ENCODE measurements at regions not wholly inside any gene's neighbourhood (a gene's known extent, or its start where the extent isn't known, plus 50 kb on each side); places are given as distances from the start of the nearest gene placed in this dataset.

GRCh38 chr5:110333384-110333783, 393.1 kb downstream of the TMEM232 start:
- H3K4me3 ChIP-seq (ENCODE audit: low read length) = no peak overlapping the region
- no peak for DNase-seq (ENCODE audit: low read depth)
- TF ChIP-seq CTCF (conservative IDR thresholded peaks at IDR 0.05; ENCODE audit: low read length) = no peak

GRCh38 chr5:110335361-110336066, 391.0 kb downstream of the TMEM232 start:
- TF ChIP-seq CTCF (conservative IDR thresholded peaks at IDR 0.05; ENCODE audit: low read length) = no peak
- peak; percentile 99 for DNase-seq (ENCODE audit: low read depth)
- H3K4me3 ChIP-seq (ENCODE audit: low read length) = no peak overlapping the region

GRCh38 chr5:110338341-110339083, 388.0 kb downstream of the TMEM232 start:
- H3K4me3 ChIP-seq (ENCODE audit: low read length) = no peak overlapping the region
- no peak for TF ChIP-seq CTCF (conservative IDR thresholded peaks at IDR 0.05; ENCODE audit: low read length)
- DNase-seq (ENCODE audit: low read depth) = no peak

GRCh38 chr5:110339399-110339798, 387.1 kb downstream of the TMEM232 start:
- H3K4me3 ChIP-seq (ENCODE audit: low read length) = no peak overlapping the region
- TF ChIP-seq CTCF (conservative IDR thresholded peaks at IDR 0.05; ENCODE audit: low read length) = no peak
- no peak for DNase-seq (ENCODE audit: low read depth)

GRCh38 chr5:110341836-110342235, 384.6 kb downstream of the TMEM232 start:
- no peak for DNase-seq (ENCODE audit: low read depth)
- TF ChIP-seq CTCF (conservative IDR thresholded peaks at IDR 0.05; ENCODE audit: low read length) = no peak
- H3K4me3 ChIP-seq (ENCODE audit: low read length) = no peak overlapping the region

- no peak for TF ChIP-seq CTCF (conservative IDR thresholded peaks at IDR 0.05; ENCODE audit: low read length)
- no peak for DNase-seq (ENCODE audit: low read depth)
- H3K4me3 ChIP-seq (ENCODE audit: low read length) = no peak overlapping the region
Measured at GRCh38 chr5:110342683-110343082, 383.8 kb downstream of the TMEM232 start.

GRCh38 chr5:110343616-110344015, 382.9 kb downstream of the TMEM232 start:
- H3K4me3 ChIP-seq (ENCODE audit: low read length) = no peak overlapping the region
- no peak for DNase-seq (ENCODE audit: low read depth)
- TF ChIP-seq CTCF (conservative IDR thresholded peaks at IDR 0.05; ENCODE audit: low read length) = no peak
